Smooth muscle cell (in vitro differentiated cells): ENCODE measurements at regions not wholly inside any gene's neighbourhood (a gene's known extent, or its start where the extent isn't known, plus 50 kb on each side); places are given as distances from the start of the nearest gene placed in this dataset.

Experiments
- DNase-seq: peaks from one replicate; lab custom pipeline; 2025; ENCODE audit not compliant: unreplicated experiment; lab: John Stamatoyannopoulos, UW
- H2AFZ ChIP-seq: fragments of 200-600 bp; sonication (generic); 2 replicates; pipeline ENCODE4 v1.6.0; 2016; ENCODE audit warnings: antibody characterized with exemption, low read depth, mild to moderate bottlenecking
- H3F3A ChIP-seq: fragments of 200-600 bp; sonication (generic); 2 replicates; pipeline ENCODE4 v1.6.0; 2017; ENCODE audit warnings: antibody characterized with exemption, low read depth
- H3K27ac ChIP-seq: fragments of 200-600 bp; sonication (generic); 2 replicates; pipeline ENCODE4 v1.5.1; 2016; ENCODE audit warnings: low read depth, mild to moderate bottlenecking
- H3K27me3 ChIP-seq: fragments of 200-600 bp; sonication (generic); 2 replicates; pipeline ENCODE4 v1.6.1; 2016; ENCODE audit warnings: low read depth, mild to moderate bottlenecking
- H3K36me3 ChIP-seq: fragments of 200-600 bp; sonication (generic); 2 replicates; pipeline ENCODE4 v1.5.1; 2016; ENCODE audit warnings: low read depth
- H3K4me1 ChIP-seq: fragments of 200-600 bp; sonication (generic); 2 replicates; pipeline ENCODE4 v1.5.1; 2016; ENCODE audit warnings: low read depth
- H3K4me2 ChIP-seq: fragments of 200-600 bp; sonication (generic); 2 replicates; pipeline ENCODE4 v1.6.0; 2016; ENCODE audit warnings: mild to moderate bottlenecking
- H3K4me3 ChIP-seq: fragments of 200-600 bp; sonication (generic); 2 replicates; pipeline ENCODE4 v1.5.1; 2016; ENCODE audit warnings: mild to moderate bottlenecking
- H3K79me2 ChIP-seq: fragments of 200-600 bp; sonication (generic); 2 replicates; pipeline ENCODE4 v1.6.0; 2016; ENCODE audit warnings: low read depth, mild to moderate bottlenecking
- H3K9ac ChIP-seq: fragments of 200-600 bp; sonication (generic); 2 replicates; pipeline ENCODE4 v1.6.0; 2016; ENCODE audit warnings: low read depth
- H3K9me3 ChIP-seq: fragments of 200-600 bp; sonication (generic); replicated peaks from 2 replicates; pipeline ENCODE4 v1.5.1; 2016; ENCODE audit warnings: low read depth
- H4K20me1 ChIP-seq: fragments of 200-600 bp; sonication (generic); 2 replicates; pipeline ENCODE4 v1.6.0; 2016; ENCODE audit warnings: low read depth
- CTCF ChIP-seq: fragments of 200-600 bp; sonication (generic); IDR thresholded peaks from 2 replicates; pipeline ENCODE4 v1.5.1; 2017; ENCODE audit warnings: borderline replicate concordance, mild to moderate bottlenecking, antibody characterized with exemption; ENCODE audit not compliant: insufficient read depth, poor library complexity, severe bottlenecking
- WGBS: methylation state at CpG from one replicate; pipeline ENCODE4 v1.1.7; 2016; ENCODE audit warnings: low lambda C conversion rate; 5-methylcytosine and 5-hydroxymethylcytosine counted together

GRCh38 chr13:74865656-74866055 lies 616.3 kb downstream of the TBC1D4 start:
- no peak for TF ChIP-seq CTCF
- DNase-seq: no peak
- H3K4me2 ChIP-seq: no peak overlapping the region
- no peaks in the 10 kb centered on the region for H3K27me3 ChIP-seq
- no peak overlapping the region for H2AFZ ChIP-seq
- H3F3A ChIP-seq: no peaks in the 10 kb centered on the region
- H3K79me2 ChIP-seq: no peaks in the 10 kb centered on the region
- peaks cover 6% of the 10 kb centered on the region for H3K9me3 ChIP-seq
- no peaks in the 10 kb centered on the region for H4K20me1 ChIP-seq
- no peak overlapping the region for H3K9ac ChIP-seq
- no peak overlapping the region for H3K27ac ChIP-seq
- H3K4me1 ChIP-seq: no peaks in the 10 kb centered on the region
- H3K4me3 ChIP-seq: no peak overlapping the region
- no peaks in the 10 kb centered on the region for H3K36me3 ChIP-seq

- Histone ChIP-seq H3K4me1 (no peaks in the 10 kb centered on the region), H3K4me3 (no peak overlapping the region), H3F3A (no peaks in the 10 kb centered on the region), H3K36me3 (no peaks in the 10 kb centered on the region), H3K9ac (no peak overlapping the region), H4K20me1 (no peaks in the 10 kb centered on the region), H2AFZ (no peak overlapping the region), H3K27me3 (no peaks in the 10 kb centered on the region), H3K79me2 (no peaks in the 10 kb centered on the region), H3K4me2 (no peak overlapping the region), H3K9me3 (no peaks in the 10 kb centered on the region), H3K27ac (no peak overlapping the region)
- no peak for TF ChIP-seq CTCF
- no peak for DNase-seq
- WGBS: 100% methylated on average over 1 of the region's 1 CpG
These were observed 621.2 kb downstream of the TBC1D4 start for GRCh38 chr13:74860789-74861188.

- H3K4me2 ChIP-seq: no peak overlapping the region
- WGBS: 81% methylated on average over 2 of the region's 2 CpGs
- DNase-seq: no peak
These were observed 631.1 kb downstream of the TBC1D4 start for GRCh38 chr13:74850893-74851292.

More at GRCh38 chr13:74850893-74851292, 631.1 kb downstream of the TBC1D4 start:
- no peaks in the 10 kb centered on the region for H3K9me3 ChIP-seq
- no peak overlapping the region for H3K4me3 ChIP-seq
- H3K27ac ChIP-seq: no peak overlapping the region
- no peaks in the 10 kb centered on the region for H3K27me3 ChIP-seq
- no peak overlapping the region for H2AFZ ChIP-seq
- no peaks in the 10 kb centered on the region for H4K20me1 ChIP-seq
- no peaks in the 10 kb centered on the region for H3K36me3 ChIP-seq
- H3K79me2 ChIP-seq: no peaks in the 10 kb centered on the region
- no peaks in the 10 kb centered on the region for H3F3A ChIP-seq
- H3K4me1 ChIP-seq: no peaks in the 10 kb centered on the region
- TF ChIP-seq CTCF: no peak
- no peak overlapping the region for H3K9ac ChIP-seq
